ENCODE measurements at regions not wholly inside any gene's neighbourhood (a gene's known extent, or its start where the extent isn't known, plus 50 kb on each side); places are given as distances from the start of the nearest gene placed in this dataset.

- no peaks in the 10 kb centered on the region for H3K9me3 ChIP-seq (ENCODE audit: control insufficient read depth, insufficient read depth, low read length)
- no peaks in the 10 kb centered on the region for H3K4me1 ChIP-seq (ENCODE audit: control insufficient read depth, insufficient read depth, low read length)
- no peak overlapping the region for H3K27ac ChIP-seq (ENCODE audit: low read depth, low read length)
- no peaks in the 10 kb centered on the region for H3K27me3 ChIP-seq (ENCODE audit: control insufficient read depth, insufficient read depth, low read length)
- DNase-seq (ENCODE audit: low read depth in 4 of 6, low spot score in 6 of 6) = no peak
- H3K36me3 ChIP-seq (ENCODE audit: control insufficient read depth, insufficient read depth, low read length) = no peaks in the 10 kb centered on the region
- no peak overlapping the region for H3K4me3 ChIP-seq (ENCODE audit: low read depth, low read length)
Measured at GRCh38 chr2:155033652-155034051, 335.2 kb downstream of the KCNJ3 start.

GRCh38 chr2:155030296-155030695 lies 331.8 kb downstream of the KCNJ3 start:
- Histone ChIP-seq H3K4me1 (ENCODE audit: control insufficient read depth, insufficient read depth, low read length) (no peaks in the 10 kb centered on the region), H3K9me3 (ENCODE audit: control insufficient read depth, insufficient read depth, low read length) (no peaks in the 10 kb centered on the region), H3K36me3 (ENCODE audit: control insufficient read depth, insufficient read depth, low read length) (no peaks in the 10 kb centered on the region), H3K27me3 (ENCODE audit: control insufficient read depth, insufficient read depth, low read length) (no peaks in the 10 kb centered on the region), H3K27ac (ENCODE audit: low read depth, low read length) (no peak overlapping the region), H3K4me3 (ENCODE audit: low read depth, low read length) (no peak overlapping the region)
- no peak for DNase-seq (ENCODE audit: low read depth in 4 of 6, low spot score in 6 of 6)

GRCh38 chr2:155026651-155027174 lies 328.2 kb downstream of the KCNJ3 start:
- Histone ChIP-seq H3K4me1 (ENCODE audit: control insufficient read depth, insufficient read depth, low read length) (no peaks in the 10 kb centered on the region), H3K27ac (ENCODE audit: low read depth, low read length) (no peak overlapping the region), H3K36me3 (ENCODE audit: control insufficient read depth, insufficient read depth, low read length) (no peaks in the 10 kb centered on the region), H3K27me3 (ENCODE audit: control insufficient read depth, insufficient read depth, low read length) (no peaks in the 10 kb centered on the region), H3K9me3 (ENCODE audit: control insufficient read depth, insufficient read depth, low read length) (no peaks in the 10 kb centered on the region), H3K4me3 (ENCODE audit: low read depth, low read length) (no peak overlapping the region)
- WGBS (ENCODE audit: insufficient coverage) = no CpG with 5 or more reads among the region's 1 CpG
- DNase-seq (ENCODE audit: low read depth in 4 of 6, low spot score in 6 of 6) = peak in 2 of 6 donors; percentile 13 to 65

GRCh38 chr2:155023674-155024073 lies 325.2 kb downstream of the KCNJ3 start:
- no peak overlapping the region for H3K27ac ChIP-seq (ENCODE audit: low read depth, low read length)
- no peaks in the 10 kb centered on the region for H3K36me3 ChIP-seq (ENCODE audit: control insufficient read depth, insufficient read depth, low read length)
- no peaks in the 10 kb centered on the region for H3K4me1 ChIP-seq (ENCODE audit: control insufficient read depth, insufficient read depth, low read length)
- no peak for DNase-seq (ENCODE audit: low read depth in 4 of 6, low spot score in 6 of 6)
- no peaks in the 10 kb centered on the region for H3K27me3 ChIP-seq (ENCODE audit: control insufficient read depth, insufficient read depth, low read length)
- H3K9me3 ChIP-seq (ENCODE audit: control insufficient read depth, insufficient read depth, low read length) = no peaks in the 10 kb centered on the region
- H3K4me3 ChIP-seq (ENCODE audit: low read depth, low read length) = no peak overlapping the region
- WGBS (ENCODE audit: insufficient coverage) = no CpG with 5 or more reads among the region's 1 CpG

DNA sequence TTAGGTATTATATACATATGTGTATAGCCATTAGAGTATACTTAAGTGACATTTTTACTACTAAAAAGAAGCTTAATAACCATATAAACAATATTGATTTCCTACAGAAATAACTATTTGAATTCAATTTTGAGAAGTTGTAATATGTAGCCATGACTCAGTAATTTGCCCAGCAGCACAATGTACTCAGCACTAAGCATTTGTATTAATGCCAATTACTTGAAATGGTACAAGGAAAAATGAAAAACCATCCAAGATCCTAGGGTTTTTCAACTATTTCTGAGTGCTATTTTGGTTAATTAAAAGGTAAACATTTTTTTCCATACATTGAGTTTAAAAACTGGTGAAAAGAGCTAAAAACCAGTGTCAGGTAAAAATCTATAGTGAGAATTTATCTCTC lies 324.0 kb downstream of the KCNJ3 start:
- H3K36me3 ChIP-seq (ENCODE audit: control insufficient read depth, insufficient read depth, low read length) = no peaks in the 10 kb centered on the region
- H3K27ac ChIP-seq (ENCODE audit: low read depth, low read length) = no peak overlapping the region
- H3K9me3 ChIP-seq (ENCODE audit: control insufficient read depth, insufficient read depth, low read length) = no peaks in the 10 kb centered on the region
- H3K4me3 ChIP-seq (ENCODE audit: low read depth, low read length) = no peak overlapping the region
- H3K27me3 ChIP-seq (ENCODE audit: control insufficient read depth, insufficient read depth, low read length) = no peaks in the 10 kb centered on the region
- no peaks in the 10 kb centered on the region for H3K4me1 ChIP-seq (ENCODE audit: control insufficient read depth, insufficient read depth, low read length)
- DNase-seq (ENCODE audit: low read depth in 4 of 6, low spot score in 6 of 6) = peak in 1 of 6 donors; percentile 20

- Histone ChIP-seq H3K4me3 (ENCODE audit: low read depth, low read length) (no peak overlapping the region), H3K27ac (ENCODE audit: low read depth, low read length) (no peak overlapping the region), H3K27me3 (ENCODE audit: control insufficient read depth, insufficient read depth, low read length) (no peaks in the 10 kb centered on the region), H3K36me3 (ENCODE audit: control insufficient read depth, insufficient read depth, low read length) (no peaks in the 10 kb centered on the region), H3K9me3 (ENCODE audit: control insufficient read depth, insufficient read depth, low read length) (no peaks in the 10 kb centered on the region), H3K4me1 (ENCODE audit: control insufficient read depth, insufficient read depth, low read length) (no peaks in the 10 kb centered on the region)
- no CpG with 5 or more reads among the region's 1 CpG for WGBS (ENCODE audit: insufficient coverage)
- DNase-seq (ENCODE audit: low read depth in 4 of 6, low spot score in 6 of 6) = peak in 2 of 6 donors; percentile 6 to 11
Measured at GRCh38 chr2:155021618-155022017, 323.1 kb downstream of the KCNJ3 start.

DNA sequence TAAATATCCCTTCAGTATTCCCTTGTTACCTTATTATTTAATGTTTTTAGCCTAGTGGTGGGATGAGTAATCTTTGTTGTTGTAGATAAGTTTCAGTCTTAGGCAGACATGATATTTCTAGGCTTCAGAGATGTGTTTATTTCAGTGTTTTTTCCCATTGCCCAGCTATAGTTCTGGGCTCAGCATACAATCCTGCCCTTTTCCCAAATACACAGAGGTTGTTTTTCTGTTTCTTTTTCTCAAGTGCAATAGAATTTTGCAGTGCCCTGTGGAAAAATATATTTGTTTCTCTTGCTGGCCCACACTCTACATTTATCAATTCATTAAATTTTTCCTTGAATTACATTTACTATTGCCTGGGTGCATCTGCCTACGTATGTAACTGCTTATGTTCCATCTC lies 321.8 kb downstream of the KCNJ3 start:
- H3K27me3 ChIP-seq (ENCODE audit: control insufficient read depth, insufficient read depth, low read length) = no peaks in the 10 kb centered on the region
- H3K4me3 ChIP-seq (ENCODE audit: low read depth, low read length) = no peak overlapping the region
- WGBS (ENCODE audit: insufficient coverage) = 80% methylated on average over 1 of the region's 1 CpG
- H3K4me1 ChIP-seq (ENCODE audit: control insufficient read depth, insufficient read depth, low read length) = no peaks in the 10 kb centered on the region
- H3K36me3 ChIP-seq (ENCODE audit: control insufficient read depth, insufficient read depth, low read length) = no peaks in the 10 kb centered on the region
- no peak overlapping the region for H3K27ac ChIP-seq (ENCODE audit: low read depth, low read length)
- H3K9me3 ChIP-seq (ENCODE audit: control insufficient read depth, insufficient read depth, low read length) = no peaks in the 10 kb centered on the region
- no peak for DNase-seq (ENCODE audit: low read depth in 4 of 6, low spot score in 6 of 6)

GRCh38 chr2:155010925-155011324 lies 312.4 kb downstream of the KCNJ3 start:
- WGBS (ENCODE audit: insufficient coverage) = no CpG with 5 or more reads among the region's 2 CpGs
- Histone ChIP-seq H3K4me3 (ENCODE audit: low read depth, low read length) (no peak overlapping the region), H3K36me3 (ENCODE audit: control insufficient read depth, insufficient read depth, low read length) (no peaks in the 10 kb centered on the region), H3K27ac (ENCODE audit: low read depth, low read length) (no peak overlapping the region), H3K9me3 (ENCODE audit: control insufficient read depth, insufficient read depth, low read length) (no peaks in the 10 kb centered on the region), H3K4me1 (ENCODE audit: control insufficient read depth, insufficient read depth, low read length) (no peaks in the 10 kb centered on the region), H3K27me3 (ENCODE audit: control insufficient read depth, insufficient read depth, low read length) (no peaks in the 10 kb centered on the region)
- DNase-seq (ENCODE audit: low read depth in 4 of 6, low spot score in 6 of 6) = no peak

DNA sequence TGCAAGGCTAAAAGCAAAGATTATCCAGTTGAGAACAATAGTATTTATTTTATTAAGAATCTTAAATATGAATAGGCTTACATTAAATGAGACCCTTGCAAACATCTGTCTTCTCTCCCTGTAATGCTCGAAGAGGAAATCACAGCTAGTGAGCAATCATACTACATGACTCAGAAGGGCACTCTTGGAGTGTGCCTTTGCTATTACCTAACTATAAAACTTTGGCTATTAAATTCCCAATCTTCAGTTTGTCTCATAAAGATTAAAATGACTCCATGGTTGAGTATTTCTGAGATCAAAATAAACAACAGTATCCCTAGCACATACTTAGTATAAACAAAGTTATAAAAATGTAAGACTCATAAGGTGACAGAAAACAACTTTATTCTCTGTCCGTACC lies 296.9 kb downstream of the KCNJ3 start:
- Histone ChIP-seq H3K4me1 (ENCODE audit: control insufficient read depth, insufficient read depth, low read length) (no peaks in the 10 kb centered on the region), H3K4me3 (ENCODE audit: low read depth, low read length) (no peak overlapping the region), H3K27ac (ENCODE audit: low read depth, low read length) (no peak overlapping the region), H3K27me3 (ENCODE audit: control insufficient read depth, insufficient read depth, low read length) (no peaks in the 10 kb centered on the region), H3K9me3 (ENCODE audit: control insufficient read depth, insufficient read depth, low read length) (no peaks in the 10 kb centered on the region), H3K36me3 (ENCODE audit: control insufficient read depth, insufficient read depth, low read length) (no peaks in the 10 kb centered on the region)
- no peak for DNase-seq (ENCODE audit: low read depth in 4 of 6, low spot score in 6 of 6)
- WGBS (ENCODE audit: insufficient coverage) = no CpG with 5 or more reads among the region's 2 CpGs

DNA sequence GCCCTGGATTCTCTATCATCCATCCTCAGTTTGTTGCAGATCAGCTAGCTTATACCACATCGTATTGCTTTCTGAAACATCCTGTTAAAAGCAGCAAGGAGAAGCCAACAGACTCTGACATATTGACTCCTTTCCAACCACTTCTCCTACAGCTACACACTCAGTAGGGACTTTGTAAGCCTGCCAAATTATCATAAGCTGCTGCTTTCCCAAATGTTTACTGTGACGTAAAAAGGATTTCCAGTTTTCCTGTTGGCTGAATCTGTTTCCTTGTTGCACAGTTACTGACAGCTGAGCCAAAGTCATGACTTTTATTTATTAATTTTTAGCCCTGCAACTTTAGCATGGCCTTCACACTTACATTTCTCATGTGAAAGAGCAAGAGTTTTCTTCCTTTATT lies 294.3 kb downstream of the KCNJ3 start:
- Histone ChIP-seq H3K27ac (ENCODE audit: low read depth, low read length) (no peak overlapping the region), H3K4me3 (ENCODE audit: low read depth, low read length) (no peak overlapping the region), H3K36me3 (ENCODE audit: control insufficient read depth, insufficient read depth, low read length) (no peaks in the 10 kb centered on the region), H3K4me1 (ENCODE audit: control insufficient read depth, insufficient read depth, low read length) (no peaks in the 10 kb centered on the region), H3K27me3 (ENCODE audit: control insufficient read depth, insufficient read depth, low read length) (no peaks in the 10 kb centered on the region), H3K9me3 (ENCODE audit: control insufficient read depth, insufficient read depth, low read length) (no peaks in the 10 kb centered on the region)
- DNase-seq (ENCODE audit: low read depth in 4 of 6, low spot score in 6 of 6) = peak in 4 of 6 donors; percentile 2 to 84 (median 44)
- WGBS (ENCODE audit: insufficient coverage) = 10% methylated on average over 1 of the region's 2 CpGs
